M059J (cell line): ENCODE measurements at regions not wholly inside any gene's neighbourhood (a gene's known extent, or its start where the extent isn't known, plus 50 kb on each side); places are given as distances from the start of the nearest gene placed in this dataset.

Experiments
- DNase-seq: peaks from one replicate; pipeline ENCODE4 v3.0.0-alpha.2; 2012; ENCODE audit warnings: low read depth

- DNase-seq = no peak
Measured at GRCh38 chr11:76276781-76277155, 70.5 kb upstream of the WNT11 start.

- no peak for DNase-seq
Measured at GRCh38 chr11:76276046-76276780, 69.9 kb upstream of the WNT11 start.

GRCh38 chr11:76275446-76275845, 69.1 kb upstream of the WNT11 start:
- no peak for DNase-seq

- no peak for DNase-seq
Measured at GRCh38 chr11:76271068-76271467, 64.8 kb upstream of the WNT11 start.

GRCh38 chr11:76270389-76270788, 64.1 kb upstream of the WNT11 start:
- no peak for DNase-seq

GRCh38 chr11:76269661-76270261, 63.5 kb upstream of the WNT11 start:
- no peak for DNase-seq

GRCh38 chr11:76269247-76269646, 62.9 kb upstream of the WNT11 start:
- peak; percentile 40 for DNase-seq

GRCh38 chr11:76268498-76268897, 62.2 kb upstream of the WNT11 start:
- DNase-seq = no peak

GRCh38 chr11:76267556-76267955, 61.3 kb upstream of the WNT11 start:
- DNase-seq = no peak

GRCh38 chr11:76266286-76267100, 60.2 kb upstream of the WNT11 start:
- peak; percentile 91 for DNase-seq

- DNase-seq = no peak
Measured at GRCh38 chr11:76265771-76266241, 59.5 kb upstream of the WNT11 start.

- no peak for DNase-seq
Measured at GRCh38 chr11:76263657-76264056, 57.4 kb upstream of the WNT11 start.

GRCh38 chr11:76263166-76263565, 56.9 kb upstream of the WNT11 start:
- DNase-seq = no peak

GRCh38 chr11:76260296-76260925, 54.1 kb upstream of the WNT11 start:
- DNase-seq = no peak

- DNase-seq = no peak
Measured at GRCh38 chr11:76259299-76259908, 53.1 kb upstream of the WNT11 start.

- DNase-seq = peak; percentile 24
Measured at GRCh38 chr11:76257074-76257719, 50.9 kb upstream of the WNT11 start.

- DNase-seq = no peak
Measured at GRCh38 chr11:76256448-76256847, 50.1 kb upstream of the WNT11 start.
